HG03442 (cell line): ENCODE measurements at regions not wholly inside any gene's neighbourhood (a gene's known extent, or its start where the extent isn't known, plus 50 kb on each side); places are given as distances from the start of the nearest gene placed in this dataset.

Experiments
- ATAC-seq: cut with Tn5 transposase; IDR thresholded peaks from one replicate; pipeline ENCODE4 v1.9.1; 2021; ENCODE audit warnings: mild to moderate bottlenecking, moderate library complexity; ENCODE audit not compliant: unreplicated experiment

GRCh38 chr9:109940561-109940960 is 160.6 kb downstream of the PALM2AKAP2 start:
- ATAC-seq: no peak

DNA sequence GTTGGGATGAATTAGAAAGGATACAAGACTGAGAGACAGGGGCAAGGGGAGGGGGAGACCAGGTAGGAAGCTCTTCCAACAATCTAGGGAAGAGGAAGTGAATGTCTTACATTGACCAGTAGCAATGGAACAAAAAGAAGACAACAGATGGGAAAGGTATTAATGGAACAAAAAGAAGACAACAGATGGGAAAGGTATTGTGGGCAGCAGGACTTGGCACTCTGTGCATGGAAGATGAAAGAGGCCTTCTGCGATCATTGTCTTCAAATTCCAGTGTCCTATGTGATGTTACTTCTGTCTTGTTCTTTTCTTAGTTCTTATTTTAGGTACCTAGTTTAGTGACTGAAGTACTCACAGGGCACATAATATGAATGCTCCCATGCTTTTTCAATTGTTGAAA is 161.8 kb downstream of the PALM2AKAP2 start:
- ATAC-seq: no peak

- no peak for ATAC-seq
These were observed 165.6 kb downstream of the PALM2AKAP2 start for GRCh38 chr9:109945573-109945972.

GRCh38 chr9:109948453-109948852 is 168.5 kb downstream of the PALM2AKAP2 start:
- no peak for ATAC-seq

- peak; percentile 58 for ATAC-seq
These were observed 170.9 kb downstream of the PALM2AKAP2 start for GRCh38 chr9:109950710-109951443.

DNA sequence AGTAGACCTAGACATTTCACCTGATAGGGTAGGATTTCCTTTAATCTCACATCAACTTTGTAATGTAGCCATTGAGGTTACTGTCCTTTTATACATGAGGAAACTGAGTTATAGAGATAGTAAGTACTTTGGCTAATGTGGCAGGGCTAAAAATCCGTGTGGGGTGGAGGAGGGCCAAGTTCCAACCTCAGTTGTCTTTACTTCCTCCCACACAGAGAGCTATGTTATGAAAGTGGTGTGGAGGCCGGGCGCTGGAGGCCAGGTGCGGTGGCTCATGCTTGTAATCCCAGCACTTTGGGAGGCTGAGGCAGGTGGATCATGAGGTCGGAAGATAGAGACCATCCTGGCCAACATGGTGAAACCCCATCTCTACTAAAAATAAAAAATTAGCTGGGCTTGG is 173.3 kb downstream of the PALM2AKAP2 start:
- no peak for ATAC-seq

- ATAC-seq: no peak
These were observed 174.0 kb downstream of the PALM2AKAP2 start for GRCh38 chr9:109953813-109954497.

GRCh38 chr9:109956717-109957440 is 176.9 kb downstream of the PALM2AKAP2 start:
- ATAC-seq: no peak

- no peak for ATAC-seq
These were observed 179.7 kb downstream of the PALM2AKAP2 start for GRCh38 chr9:109959679-109960078.

DNA sequence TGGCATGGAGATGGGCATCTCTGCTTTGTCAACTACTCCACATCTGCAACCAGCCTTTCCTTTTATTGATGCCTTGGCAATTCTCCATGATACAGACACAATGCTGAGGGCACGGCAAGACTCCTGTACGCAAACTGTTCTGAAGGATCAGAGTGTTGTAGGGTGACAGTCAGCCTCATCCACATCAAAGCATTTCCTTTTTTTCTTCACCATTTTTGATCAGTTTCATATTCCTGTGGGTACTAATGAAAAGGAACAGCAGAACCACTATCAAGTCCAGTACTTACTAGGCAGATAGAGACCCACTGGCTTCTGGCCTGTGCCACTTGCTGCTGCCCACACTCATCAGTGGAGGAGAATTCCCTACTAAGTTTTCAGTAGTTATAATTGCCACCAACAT is 181.6 kb downstream of the PALM2AKAP2 start:
- ATAC-seq: no peak

GRCh38 chr9:109962215-109962614 is 182.2 kb downstream of the PALM2AKAP2 start:
- ATAC-seq: no peak

DNA sequence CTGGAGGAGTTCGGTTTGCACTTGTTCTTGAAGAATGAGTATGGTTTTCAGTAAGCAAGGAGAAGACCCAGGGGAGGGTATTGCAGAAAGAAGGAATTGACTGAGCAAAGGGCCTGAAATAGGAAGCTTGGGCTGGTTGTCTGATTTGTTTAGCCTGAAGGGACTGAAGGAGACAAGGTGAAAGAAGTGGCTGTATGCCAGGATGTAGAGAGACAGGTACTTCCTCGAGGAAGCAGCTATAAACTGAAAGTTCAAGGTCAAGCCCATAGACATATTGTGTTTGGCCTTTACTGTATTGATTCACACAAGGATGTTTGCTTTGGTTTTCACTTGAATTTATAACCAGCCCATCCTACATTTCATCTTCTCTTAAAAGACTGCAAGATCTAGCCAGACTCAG is 183.1 kb downstream of the PALM2AKAP2 start:
- ATAC-seq: no peak

DNA sequence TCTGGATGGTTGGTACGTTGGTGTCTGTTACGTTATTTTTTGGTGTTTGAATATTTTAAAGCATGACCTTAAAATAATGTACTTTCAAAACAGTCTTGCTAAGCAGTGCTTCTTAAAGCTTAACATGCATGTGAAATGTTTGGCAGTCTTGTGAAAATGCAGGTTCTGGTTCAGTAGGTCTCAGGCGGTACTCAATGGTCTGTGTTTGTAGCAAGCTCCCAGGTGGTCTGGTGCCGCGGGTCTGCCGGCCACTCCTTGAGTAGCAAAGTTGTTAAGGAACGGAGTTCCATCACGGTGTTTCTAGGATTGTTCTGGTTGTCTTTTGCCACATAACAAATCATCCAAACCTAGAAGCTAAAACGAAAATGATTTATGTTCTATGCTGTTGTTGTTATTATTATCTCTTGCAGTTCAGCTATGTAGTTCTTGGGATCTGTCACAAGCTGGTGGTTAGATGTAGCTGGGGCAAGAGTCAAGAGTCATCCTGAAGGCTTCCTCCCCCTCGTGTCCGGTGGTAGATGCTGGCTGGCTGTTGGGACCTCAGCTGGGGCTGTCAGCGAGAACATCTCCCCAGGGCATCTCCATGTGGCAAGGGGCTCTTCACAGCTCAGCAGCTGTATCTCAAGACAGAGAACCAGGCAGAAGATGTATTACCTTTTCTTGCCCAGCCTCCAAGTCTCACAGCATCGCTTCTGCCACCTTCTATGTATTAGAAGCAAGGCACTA is 186.8 kb downstream of the PALM2AKAP2 start:
- ATAC-seq: no peak

DNA sequence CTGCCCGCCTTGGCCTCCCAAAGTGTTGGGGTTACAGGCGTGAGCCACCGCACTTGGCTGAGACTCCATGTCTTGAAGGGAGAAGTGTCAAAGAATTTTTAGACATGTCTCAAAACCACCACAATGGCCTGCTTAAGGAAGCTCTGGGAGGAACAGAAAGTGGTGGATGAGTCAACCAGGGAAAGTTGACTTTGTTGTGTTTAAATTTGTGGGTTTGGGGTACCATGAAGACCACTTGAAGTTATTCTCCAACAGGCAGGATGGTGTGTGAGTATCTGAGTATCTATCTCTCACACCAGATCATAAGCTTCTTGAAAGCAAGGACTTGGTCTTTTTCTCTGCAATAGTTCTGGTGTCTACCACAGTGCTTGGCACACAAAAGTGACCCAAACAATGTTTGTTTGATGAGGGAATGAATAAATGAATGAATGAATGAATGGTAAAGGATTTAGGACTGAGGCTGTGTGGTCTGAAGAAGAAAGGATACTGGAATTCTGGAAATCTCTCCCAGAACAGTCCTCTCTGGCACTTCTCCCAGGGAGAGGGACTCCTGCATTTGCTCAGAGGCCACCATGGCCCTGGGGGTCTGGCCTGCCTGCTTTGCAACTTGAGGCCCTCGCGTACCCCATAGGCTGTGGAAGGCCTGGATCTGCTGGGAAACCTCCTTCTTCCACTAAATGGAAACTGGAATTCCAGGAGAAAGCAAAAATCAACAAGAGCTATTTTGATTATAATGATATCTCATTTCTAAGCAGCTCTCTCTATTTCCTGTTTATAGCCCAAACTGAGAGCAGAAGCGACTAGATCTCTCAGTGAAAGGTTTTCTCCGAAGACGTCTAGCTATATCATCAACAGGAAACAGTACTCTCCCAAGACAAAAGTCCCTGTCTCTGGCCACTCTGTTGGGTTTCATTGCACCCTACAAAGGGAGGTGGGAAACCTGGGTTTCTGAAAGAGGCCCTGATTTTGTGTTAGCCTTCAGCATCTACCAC is 187.9 kb downstream of the PALM2AKAP2 start:
- ATAC-seq: peak; percentile 30

GRCh38 chr9:109969011-109969410 is 189.0 kb downstream of the PALM2AKAP2 start:
- no peak for ATAC-seq

DNA sequence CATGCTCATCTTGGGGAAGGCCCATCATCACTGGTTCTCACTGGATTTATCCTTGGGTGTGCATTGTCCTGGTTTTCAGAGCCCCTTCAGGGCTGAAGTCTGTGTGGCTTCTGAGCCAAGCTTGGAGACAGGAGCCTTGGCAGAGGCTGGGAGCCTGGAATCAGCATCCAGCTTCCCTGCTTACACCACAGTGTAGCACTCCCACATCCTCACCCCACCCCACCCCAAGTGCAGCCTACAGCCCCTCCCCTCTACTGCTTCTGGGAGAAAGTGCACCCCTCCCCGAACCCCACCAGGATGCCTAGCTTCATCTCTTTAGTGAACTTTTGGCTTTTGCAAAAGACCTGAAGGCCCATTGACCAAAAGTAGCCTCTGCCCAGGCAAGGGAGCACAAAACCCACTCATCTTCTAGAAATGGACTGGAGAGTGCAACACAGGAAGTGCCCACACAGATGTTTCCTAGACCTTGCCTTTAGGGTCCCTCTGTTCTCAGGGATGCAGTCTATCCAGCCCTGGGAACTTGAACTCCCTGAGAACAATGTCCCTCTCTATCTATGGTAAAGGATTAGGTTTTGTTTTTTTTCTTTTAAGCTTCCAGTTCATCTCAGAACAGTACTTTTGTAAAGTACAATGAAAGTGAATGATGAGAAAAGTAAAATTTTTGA is 189.7 kb downstream of the PALM2AKAP2 start:
- ATAC-seq: no peak

GRCh38 chr9:109971226-109971625 is 191.2 kb downstream of the PALM2AKAP2 start:
- ATAC-seq: no peak

- ATAC-seq: peak; percentile 43
These were observed 192.3 kb downstream of the PALM2AKAP2 start for GRCh38 chr9:109972026-109972882.
